ENCODE measurements at regions not wholly inside any gene's neighbourhood (a gene's known extent, or its start where the extent isn't known, plus 50 kb on each side); places are given as distances from the start of the nearest gene placed in this dataset.
"Not testable (repeated sequence)": the region's sequence is repeated elsewhere in the genome, so short reads cannot be mapped to it uniquely, and the experiment has no call there.

DNA sequence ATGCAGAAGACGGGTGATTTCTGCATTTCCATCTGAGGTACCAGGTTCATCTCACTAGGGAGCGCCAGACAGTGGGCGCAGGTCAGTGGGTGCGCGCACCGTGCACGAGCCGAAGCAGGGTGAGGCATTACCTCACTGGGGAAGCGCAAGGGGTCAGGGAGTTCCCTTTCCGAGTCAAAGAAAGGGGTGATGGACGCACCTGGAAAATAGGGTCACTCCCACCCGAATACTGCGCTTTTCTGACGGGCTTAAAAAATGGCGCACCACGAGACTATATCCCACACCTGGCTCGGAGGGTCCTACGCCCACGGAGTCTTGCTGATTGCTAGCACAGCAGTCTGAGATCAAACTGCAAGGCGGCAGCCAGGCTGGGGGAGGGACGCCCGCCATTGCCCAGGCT is 1246.0 kb upstream of the PABPC4L start:
- not testable (repeated sequence) for DNase-seq

DNA sequence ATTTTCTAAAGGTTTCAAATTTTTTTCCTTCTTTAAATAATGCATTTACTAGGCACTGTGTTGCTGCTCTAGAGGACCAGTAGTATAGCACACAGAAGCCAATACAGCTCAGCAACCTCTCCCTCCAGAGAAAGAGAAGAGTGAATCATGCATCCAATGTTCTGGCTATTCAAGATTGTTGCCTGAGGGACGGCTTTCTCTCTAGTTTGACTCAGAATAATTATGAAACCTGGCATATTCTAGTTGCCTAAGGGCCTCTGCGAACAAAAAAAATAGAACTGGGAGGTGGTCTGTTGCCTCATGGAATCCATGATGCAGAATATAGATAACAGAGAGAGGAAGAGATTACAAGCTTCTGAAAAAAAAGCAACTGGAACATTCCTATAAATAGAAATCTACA is 1233.3 kb upstream of the PABPC4L start:
- DNase-seq = no peak

DNA sequence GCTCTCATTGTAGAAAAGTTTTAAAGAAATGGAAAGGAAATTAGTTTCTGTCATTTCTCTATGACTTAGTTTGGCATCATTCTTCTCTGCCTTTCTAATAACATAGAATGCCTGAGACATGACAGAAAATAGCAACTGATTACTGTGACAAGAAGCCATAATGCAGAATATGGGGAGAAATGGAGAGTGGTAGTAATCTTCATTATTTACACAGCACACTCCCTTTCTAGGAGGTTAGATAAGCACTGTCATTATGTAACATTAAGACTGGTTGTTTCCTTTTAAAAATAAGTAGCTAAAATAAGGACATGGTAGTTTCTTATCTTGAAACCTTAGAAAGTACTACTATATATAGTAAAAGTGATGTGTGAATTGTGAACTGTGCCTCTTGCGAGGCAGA is 1227.9 kb upstream of the PABPC4L start:
- no peak for DNase-seq

DNA sequence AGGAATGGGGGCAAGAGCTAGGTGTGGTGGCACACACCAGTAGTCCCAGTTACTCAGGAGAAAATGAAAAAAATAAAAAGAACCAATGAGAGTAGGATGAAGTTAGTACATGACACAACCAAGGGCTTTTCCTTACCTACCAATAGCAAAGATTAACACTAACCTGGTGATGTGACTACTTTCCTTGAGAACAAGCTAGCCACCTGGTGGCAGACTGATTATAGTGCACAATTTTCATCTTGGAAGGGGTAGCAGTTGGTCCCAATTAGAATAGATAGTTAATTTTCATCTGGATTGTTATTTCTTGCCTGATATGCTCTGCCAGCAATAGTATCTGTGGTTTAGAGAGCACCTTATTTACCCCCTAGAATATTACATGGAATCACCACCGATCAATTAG is 1216.8 kb upstream of the PABPC4L start:
- DNase-seq = no peak

DNA sequence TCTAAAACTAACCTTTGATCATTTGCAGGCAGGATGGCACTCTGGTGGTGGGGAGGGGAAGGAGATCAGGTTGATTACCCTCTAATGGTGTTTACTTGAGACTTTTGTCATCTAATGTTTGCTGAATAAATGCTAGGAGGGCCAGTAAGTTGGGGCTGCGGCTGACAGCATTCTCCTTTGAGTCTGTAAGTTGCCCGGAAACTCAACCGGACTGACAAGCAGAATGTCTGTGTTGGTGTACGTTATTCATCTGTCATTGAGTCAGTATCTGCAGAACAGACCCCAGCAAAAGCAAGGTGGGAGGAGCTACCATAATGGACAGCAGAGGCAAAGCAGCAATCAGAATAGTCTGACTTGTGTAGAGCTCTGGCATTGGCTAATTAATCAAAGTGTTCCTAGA is 1210.6 kb upstream of the PABPC4L start:
- DNase-seq = no peak

DNA sequence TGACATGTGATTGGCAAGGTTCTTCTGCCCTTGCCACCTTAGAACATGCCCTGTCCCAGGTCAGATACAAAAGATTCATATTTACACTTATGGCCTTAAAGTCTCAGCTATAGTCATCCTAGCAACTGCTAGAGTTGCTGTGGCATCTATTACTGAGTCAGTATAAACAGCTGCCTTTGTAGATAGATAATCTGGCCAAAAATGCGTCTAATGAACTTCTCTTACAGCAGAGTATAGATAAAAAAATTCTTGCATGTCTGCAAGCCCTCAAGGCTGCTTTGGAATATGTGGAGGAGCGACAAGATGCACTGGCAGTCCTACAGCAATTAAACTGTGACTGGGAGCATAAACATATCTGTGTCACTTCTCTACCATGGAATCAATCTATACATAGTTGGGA is 1209.7 kb upstream of the PABPC4L start:
- DNase-seq = no peak

DNA sequence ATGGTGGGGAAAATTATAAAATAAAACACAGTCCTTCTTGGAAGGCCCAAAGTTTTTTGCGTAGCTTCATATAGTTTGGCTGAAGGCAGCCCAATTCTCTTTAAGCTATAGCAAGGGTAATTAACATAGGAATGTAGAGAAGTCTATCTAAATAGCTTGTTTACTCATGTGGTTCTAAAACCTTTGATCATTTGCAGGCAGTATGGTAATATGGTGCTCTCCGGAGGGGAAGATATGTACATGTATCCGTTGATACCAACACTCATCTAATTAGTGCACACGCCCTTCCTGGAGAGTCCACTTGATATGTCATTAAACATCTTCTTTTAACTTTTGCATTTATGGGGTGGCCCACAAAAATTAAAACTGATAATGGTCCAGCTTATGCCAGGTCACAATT is 1207.7 kb upstream of the PABPC4L start:
- not testable (repeated sequence) for DNase-seq

DNA sequence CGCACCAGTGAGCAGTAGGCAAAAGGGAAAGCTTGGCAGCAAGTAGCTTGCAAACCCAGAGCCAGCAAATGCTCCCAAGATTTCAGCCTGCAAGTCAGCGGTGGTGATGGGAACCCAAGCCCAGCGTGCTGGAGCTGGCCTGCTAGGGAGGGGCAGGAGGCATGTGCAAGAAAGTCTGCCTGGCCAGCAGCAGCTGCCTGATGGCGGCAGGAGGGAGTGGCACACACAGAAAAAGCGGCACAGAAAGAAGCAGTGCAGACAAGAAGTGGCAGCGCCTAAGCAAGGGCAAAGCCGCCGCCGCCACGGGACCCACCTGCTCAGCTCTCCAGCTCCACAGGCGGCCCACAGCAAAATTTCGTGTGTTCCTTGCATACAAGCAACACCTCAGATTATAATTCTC is 1206.5 kb upstream of the PABPC4L start:
- DNase-seq = no peak

DNA sequence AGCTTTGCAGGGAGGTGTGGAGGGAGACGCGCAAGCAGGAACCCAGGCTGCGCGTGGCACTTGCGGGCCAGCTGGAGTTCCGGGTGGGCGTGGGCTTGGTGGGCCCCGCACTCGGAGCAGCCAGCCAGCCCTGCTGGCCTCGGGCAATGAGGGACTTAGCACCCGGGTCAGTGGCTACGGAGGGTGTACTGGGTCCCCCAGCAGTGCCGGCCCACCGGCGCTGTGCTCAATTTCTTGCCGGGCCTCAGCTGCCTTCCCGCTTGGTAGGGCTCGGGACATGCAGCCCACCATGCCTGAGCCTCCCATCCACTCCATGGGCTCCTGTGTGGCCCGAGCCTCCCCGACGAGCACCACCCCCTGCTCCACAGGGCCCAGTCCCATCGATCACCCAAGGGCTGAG is 1205.0 kb upstream of the PABPC4L start:
- DNase-seq = not testable (repeated sequence)

DNA sequence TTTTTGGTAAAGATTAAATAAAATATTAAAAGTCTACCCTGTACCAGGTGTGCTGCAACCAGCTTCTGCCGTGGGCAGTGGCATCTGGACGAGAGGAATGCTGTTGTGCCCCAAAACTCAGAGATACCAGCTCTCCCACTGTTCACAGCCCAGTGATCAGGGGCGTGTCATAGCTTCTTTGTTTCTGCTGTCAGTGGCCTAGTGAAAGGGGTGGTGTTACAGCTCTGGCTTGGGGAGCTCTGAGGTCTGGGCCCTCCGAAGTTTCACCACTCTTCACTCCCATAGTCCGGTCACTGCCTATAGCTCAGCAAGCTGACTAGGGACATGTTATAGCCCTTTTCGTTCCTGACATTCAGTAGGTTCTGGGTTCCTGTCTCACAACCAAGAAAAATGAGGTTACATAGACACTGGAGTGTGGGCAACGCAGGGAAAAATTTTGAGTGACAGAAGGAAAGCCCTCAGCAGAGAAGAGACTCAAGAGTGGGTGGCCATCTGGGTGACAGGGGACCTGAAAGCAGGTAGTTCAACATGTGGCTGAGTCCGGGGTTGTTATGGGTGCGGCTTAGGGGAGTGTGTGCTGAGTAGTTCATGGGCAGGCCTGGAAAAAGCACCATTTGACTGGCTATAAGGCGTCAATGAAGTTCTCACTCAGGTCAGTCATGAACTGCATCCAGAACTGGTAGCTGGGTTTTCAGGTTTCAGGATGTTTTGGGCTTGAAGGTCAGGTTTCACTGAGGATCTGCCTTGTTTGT is 1184.4 kb upstream of the PABPC4L start:
- no peak for DNase-seq

DNA sequence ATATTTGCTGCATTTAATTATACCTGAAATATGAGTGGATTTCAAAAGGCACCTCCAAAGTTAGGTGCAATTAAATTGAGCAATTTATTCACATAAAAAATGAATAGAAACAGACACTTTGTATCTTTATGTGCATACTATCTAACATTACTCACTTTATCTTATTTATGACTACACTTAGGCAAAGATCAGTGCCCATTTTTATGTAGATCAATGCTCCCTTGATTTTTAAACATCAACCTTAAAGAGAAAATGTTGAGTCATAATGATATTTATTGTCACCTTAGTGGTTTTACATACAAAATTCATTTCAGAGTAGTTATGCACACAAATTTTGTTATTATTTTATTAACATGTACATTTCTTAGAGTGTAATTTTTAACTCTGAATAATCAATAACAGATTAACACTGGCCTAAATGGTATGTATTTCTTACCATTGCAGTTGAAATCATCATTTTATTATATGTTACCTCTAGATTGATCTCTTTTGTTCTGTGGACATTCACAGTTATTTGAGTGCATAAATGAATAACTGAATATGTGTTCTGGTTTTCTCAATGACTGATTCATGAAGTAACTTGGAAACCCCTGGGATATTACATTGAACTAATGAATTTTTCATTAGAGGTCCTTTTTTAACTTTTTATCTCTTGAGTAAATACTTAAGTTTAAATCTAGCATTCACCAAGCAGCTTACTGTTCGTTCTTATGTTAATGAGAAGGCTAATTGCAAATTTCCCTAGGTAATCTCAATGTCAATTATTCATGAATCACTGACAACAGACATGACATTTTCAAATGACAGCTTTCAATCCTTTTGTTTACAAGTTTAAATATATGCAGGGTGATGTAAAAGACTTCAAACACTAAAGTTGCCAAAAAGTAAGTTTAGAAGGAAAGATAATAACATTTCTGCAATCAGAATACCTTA is 1182.0 kb upstream of the PABPC4L start:
- DNase-seq = no peak

DNA sequence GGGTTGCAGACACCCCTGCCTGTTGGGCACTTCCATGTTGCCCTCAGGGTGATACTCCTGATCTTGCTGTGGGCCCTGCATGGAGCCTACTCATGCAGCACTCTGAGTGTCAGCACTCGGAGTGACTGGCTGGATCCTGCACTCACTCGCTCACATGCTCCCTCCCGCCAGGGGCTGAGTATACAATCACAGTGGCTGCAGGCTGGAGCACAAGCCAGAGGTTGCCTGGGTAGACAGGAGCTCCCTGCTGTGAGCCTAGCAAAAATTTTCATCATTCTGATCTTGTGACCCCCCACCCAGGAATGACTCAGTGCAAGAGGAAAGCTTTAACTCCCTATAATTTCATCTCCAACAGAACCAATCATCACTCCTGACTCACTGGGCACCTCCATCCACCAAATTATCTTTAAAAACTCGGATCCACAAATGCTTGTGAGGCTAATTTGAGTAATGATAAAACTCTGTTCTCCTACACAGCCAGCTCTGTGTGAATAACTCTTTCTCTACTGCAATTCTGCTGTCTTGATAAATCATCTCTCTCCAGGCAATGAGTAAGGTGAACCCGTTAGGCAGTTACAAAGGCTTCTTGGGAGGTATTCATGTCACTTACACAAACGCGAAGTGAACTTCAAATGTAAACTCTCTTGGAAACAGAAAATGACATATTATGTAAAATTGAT is 1180.8 kb upstream of the PABPC4L start:
- DNase-seq = no peak

DNA sequence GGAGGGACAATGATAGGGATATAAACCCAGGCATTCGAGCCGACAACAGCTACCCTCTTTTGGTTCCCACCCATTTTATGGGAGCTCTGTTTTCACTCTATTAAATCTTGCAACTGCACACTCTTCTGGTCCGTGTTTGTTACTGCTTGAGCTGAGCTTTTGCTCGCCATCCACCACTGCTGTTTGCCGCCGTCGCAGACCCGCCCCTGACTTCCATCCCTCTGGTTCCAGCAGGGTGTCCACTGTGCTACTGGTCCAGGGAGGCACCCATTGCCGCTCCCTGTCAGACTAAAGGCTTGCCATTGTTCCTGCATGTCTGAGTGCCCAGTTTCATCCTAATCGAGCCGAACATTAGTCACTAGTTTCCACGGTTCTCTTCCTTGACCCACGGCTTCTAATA is 1170.5 kb upstream of the PABPC4L start:
- DNase-seq = no peak

DNA sequence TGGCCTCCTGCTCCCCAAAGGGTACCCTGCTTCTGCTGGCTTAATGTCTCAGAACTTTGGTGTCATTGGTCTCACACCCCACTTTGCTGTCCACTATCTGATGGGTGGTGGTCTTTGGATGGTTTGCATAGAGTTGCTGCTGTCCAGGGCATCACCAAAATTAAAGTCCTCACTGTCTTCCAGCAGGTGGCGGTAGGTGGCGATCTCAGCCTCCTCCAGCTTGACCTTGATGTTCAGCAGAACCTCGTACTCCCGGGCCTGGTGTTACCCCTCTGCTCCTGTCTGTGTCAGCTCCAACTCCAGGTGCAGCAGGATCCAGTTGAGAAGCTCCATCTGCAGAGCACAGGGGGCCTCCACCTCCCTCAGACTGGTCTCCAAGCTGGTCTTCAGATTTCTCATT is 1169.5 kb upstream of the PABPC4L start:
- DNase-seq = no peak

DNA sequence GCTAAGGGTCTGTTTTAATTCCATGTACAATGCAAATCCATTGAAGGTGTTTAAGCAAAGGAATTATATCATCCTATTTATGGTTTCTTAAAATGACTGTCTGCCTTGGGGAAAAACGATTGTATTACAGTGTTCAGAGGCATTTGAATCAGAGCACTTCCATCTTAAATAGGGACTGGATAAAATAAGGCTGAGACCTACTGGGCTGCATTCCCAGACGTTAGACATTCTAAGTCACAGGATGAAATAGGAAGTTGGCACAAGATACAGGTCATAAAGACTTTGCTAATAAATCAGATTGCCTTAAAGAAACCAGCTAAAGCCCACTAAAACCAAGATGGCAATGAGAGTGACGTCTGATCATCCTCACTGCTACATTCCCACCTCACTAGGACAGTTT is 1167.2 kb upstream of the PABPC4L start:
- DNase-seq = no peak

DNA sequence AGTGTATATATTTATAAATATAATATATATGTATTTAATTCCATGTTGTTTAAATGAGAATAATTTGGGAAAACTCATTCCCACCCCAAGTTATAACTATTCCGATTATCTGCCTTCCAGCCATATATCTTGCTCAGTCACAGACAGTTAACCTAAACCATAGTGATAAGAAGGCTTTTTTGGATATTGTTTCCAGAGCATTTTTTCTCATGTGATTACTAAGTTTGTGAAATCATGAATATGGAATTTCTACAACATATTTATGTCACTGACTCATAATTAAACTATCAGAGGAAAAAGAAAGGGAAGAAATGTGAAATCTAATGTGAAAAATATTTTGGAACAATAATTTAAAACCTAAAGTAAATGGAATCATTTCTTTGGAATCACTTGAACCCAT is 1163.5 kb upstream of the PABPC4L start:
- no peak for DNase-seq

DNA sequence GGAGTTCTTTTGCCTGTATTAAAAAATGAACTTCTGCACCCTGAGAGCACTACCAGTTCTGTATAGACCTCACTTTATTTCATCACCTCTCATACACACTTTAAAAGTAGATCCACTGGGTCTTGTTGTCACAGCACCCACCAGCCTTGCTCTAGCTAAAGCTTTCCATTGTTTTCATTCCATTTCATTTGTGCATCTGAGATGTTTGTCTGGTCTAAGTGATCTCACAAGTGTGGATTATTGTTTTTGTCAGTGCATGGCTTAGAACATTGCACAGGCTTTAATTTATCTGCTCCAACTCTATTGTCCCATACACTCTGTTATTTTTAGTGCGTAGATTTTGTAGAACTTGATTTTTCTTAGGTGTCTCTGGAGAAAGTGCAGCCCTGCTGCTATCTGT is 1157.5 kb upstream of the PABPC4L start:
- no peak for DNase-seq

DNA sequence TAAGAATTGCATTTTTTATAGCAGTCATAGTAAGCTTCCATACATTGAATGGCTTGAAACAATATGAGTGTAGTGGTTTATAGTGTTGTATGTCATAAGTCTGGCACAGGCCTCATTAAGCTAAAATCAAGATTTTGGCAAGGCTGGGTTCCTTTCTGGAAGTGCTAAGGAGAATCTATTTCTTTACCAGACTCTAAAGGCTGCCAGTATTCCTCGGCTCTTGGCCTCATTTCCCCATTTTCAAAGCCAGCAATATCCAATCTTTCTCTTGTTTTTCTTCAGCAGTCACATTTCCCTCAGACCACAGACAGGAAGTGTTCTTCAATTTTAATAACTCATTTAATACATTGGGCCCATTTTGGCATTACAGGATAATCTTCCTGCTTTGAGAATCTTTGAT is 1155.5 kb upstream of the PABPC4L start:
- DNase-seq = peak; percentile 31

DNA sequence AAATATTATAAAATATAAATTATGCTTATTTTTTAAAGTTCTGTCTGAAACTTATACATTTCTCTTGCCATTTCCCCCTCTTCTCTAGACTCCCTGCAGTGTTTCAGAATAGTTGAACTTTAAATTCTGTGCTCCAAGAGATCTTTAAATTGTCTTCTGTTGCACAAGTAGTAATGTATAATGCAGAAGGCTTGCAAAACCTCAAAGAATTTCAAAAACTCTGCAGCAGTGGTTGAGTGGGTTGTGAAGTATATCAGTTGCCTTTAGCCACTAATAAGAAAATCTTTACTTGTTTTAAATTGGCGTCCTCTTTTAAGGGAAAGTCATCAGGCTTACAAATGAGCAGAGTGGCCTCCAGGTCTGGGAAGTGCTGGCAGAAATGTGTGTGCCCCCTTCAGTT is 1153.3 kb upstream of the PABPC4L start:
- DNase-seq = no peak

DNA sequence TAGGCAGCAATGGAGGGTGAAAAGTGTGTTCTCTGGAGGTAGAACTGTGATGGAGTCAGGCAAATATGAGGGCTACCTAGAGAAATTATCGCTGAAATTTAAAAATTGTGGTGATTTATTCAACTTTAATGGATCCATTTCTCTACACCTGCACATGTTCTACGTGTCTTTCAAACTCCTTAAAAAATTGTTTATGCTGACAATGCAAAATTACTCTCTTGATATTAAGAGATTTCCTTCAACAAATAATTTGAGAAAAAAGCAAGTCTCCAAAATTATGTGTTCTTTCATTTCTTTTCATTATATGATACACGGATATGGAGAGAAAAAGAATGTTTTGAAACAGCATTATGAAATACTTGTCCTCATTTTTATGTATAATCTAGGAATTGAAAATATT is 1151.4 kb upstream of the PABPC4L start:
- no peak for DNase-seq

DNA sequence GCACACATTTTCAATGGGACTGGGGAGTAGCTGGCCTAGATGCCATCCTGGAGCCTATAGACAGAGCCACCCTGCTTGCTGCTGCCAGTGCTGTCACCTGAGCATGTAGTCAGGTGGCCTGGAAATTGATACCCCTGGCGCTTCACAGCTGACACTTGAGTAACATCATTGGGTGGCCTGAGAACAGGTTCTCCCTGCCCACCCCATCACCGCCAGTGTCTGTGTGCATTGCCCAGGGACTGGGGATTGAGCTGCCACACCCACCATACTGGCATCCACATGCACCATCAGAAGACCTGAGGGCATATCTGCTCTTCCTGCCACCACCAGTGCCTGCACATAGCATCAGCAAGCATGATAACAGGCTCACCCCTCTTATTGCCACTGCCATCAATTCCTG is 1142.9 kb upstream of the PABPC4L start:
- no peak for DNase-seq

DNA sequence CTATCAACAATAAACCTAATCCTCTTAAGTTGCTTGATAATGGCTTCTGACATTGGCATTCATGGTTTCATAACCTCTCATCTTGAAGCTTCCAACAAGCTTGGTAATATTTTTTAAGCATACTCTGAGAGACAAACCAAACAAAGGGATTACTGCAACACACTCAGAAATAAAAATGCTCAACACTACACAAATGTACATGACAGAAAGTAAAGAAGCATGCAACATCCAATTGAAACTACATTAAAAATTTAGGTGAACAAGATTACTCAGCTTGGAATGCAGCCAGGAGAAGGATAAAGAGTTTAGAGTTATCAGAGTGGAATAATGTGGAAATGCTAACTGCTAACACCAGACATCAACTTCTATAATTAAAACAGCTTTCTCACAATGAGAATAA is 1136.6 kb upstream of the PABPC4L start:
- DNase-seq = no peak

DNA sequence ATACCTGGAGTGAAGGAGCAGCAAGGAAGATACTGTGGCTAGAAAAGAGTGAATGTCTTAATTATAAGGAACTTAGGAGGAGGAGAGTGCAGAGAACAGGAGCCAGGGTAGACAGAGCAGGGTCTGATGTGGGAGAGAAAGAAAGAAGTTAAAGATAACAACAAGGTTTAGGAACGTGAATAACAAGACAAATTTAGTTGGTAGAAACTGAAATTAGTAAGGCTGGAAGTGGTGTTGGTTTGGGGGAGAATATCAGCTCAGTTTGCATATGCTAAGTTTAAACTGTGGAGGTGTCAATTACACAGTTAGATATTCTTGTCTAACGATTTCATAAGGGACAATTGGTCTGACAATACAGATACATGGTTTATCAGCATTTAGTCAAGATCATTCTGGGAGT is 1123.7 kb upstream of the PABPC4L start:
- no peak for DNase-seq
